ENCODE measurements at regions not wholly inside any gene's neighbourhood (a gene's known extent, or its start where the extent isn't known, plus 50 kb on each side); places are given as distances from the start of the nearest gene placed in this dataset.

DNA sequence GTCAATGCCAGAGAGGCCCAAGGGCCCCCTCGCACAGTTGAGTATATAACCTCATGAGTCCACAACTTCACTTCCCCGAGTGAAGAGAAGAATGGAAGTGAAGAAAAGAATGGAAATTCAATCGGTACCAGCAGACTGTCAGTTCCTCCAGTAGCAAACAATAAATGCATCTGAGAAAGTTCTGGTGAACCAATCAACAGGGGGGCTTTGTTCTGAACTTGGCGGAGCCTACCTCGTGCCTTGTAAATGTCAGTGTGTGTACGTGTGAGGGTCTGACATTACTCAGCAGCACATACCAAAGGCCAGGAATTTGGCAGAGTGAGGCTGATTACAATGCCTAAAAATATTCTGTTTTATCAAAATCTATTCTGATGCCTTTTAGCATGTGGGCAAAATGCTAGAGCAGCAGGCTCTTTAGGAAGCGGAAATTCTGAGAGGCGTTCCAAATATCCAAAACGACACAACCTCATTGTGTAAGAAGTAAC is 238.5 kb downstream of the LTN1 start:
- TF ChIP-seq, protein P1, sequence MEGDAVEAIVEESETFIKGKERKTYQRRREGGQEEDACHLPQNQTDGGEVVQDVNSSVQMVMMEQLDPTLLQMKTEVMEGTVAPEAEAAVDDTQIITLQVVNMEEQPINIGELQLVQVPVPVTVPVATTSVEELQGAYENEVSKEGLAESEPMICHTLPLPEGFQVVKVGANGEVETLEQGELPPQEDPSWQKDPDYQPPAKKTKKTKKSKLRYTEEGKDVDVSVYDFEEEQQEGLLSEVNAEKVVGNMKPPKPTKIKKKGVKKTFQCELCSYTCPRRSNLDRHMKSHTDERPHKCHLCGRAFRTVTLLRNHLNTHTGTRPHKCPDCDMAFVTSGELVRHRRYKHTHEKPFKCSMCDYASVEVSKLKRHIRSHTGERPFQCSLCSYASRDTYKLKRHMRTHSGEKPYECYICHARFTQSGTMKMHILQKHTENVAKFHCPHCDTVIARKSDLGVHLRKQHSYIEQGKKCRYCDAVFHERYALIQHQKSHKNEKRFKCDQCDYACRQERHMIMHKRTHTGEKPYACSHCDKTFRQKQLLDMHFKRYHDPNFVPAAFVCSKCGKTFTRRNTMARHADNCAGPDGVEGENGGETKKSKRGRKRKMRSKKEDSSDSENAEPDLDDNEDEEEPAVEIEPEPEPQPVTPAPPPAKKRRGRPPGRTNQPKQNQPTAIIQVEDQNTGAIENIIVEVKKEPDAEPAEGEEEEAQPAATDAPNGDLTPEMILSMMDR (IDR thresholded peaks at IDR 0.05), result no peak
- TF ChIP-seq POLR2A (IDR thresholded peaks at IDR 0.05) (no peak), EP300 (IDR thresholded peaks at IDR 0.05) (no peak)
